HEK293 (cell line): ENCODE measurements at regions not wholly inside any gene's neighbourhood (a gene's known extent, or its start where the extent isn't known, plus 50 kb on each side); places are given as distances from the start of the nearest gene placed in this dataset.

ENCODE experiments used
- CTCF ChIP-seq: fragments of 450-650 bp; formaldehyde crosslinking; IDR thresholded peaks from 2 replicates; pipeline ENCODE4 v1.5.1; 2016; ENCODE audit warnings: missing biosample characterization, missing genetic modification characterization
- MEIS1 ChIP-seq: sonication (generic); formaldehyde crosslinking; IDR thresholded peaks from 2 replicates; pipeline ENCODE4 v1.8.1; 2022; ENCODE audit warnings: missing genetic modification reagents, mild to moderate bottlenecking, borderline replicate concordance

GRCh38 chr7:13790611-13791010, 198.9 kb downstream of the ETV1 start:
- TF ChIP-seq MEIS1, result no peak
- no peak for TF ChIP-seq CTCF (tag by site-specific recombination)
